ENCODE measurements at regions not wholly inside any gene's neighbourhood (a gene's known extent, or its start where the extent isn't known, plus 50 kb on each side); places are given as distances from the start of the nearest gene placed in this dataset.

- TF ChIP-seq TAF1 (IDR thresholded peaks at IDR 0.05; ENCODE audit: low read depth) (no peak), FOXM1 (IDR thresholded peaks at IDR 0.05; ENCODE audit: borderline replicate concordance, low read depth) (no peak), CEBPB (IDR thresholded peaks at IDR 0.05) (no peak), YY1 (IDR thresholded peaks at IDR 0.05; ENCODE audit: low read depth) (no peak), TEAD4 (IDR thresholded peaks at IDR 0.05) (no peak), RAD21 (IDR thresholded peaks at IDR 0.05; ENCODE audit: low read depth) (no peak)
These were observed 376.3 kb upstream of the ZFP42 start for GRCh38 chr4:187619319-187619718.

- TF ChIP-seq NFIC (IDR thresholded peaks at IDR 0.05) (no peak), TAF1 (IDR thresholded peaks at IDR 0.05; ENCODE audit: low read depth) (no peak), USF1 (IDR thresholded peaks at IDR 0.05) (no peak), RAD21 (IDR thresholded peaks at IDR 0.05; ENCODE audit: low read depth) (no peak), CEBPB (IDR thresholded peaks at IDR 0.05) (no peak), EP300 (IDR thresholded peaks at IDR 0.05; ENCODE audit: borderline replicate concordance) (no peak), TCF12 (IDR thresholded peaks at IDR 0.05; ENCODE audit: low read depth) (no peak), FOXM1 (IDR thresholded peaks at IDR 0.05; ENCODE audit: borderline replicate concordance, low read depth) (no peak), ZBTB7A (IDR thresholded peaks at IDR 0.05; ENCODE audit: low read depth) (no peak), CREB1 (IDR thresholded peaks at IDR 0.05; ENCODE audit: low read depth) (no peak), TEAD4 (IDR thresholded peaks at IDR 0.05) (no peak), EGR1 (IDR thresholded peaks at IDR 0.05) (no peak), MAX (IDR thresholded peaks at IDR 0.05) (no peak), YY1 (IDR thresholded peaks at IDR 0.05; ENCODE audit: low read depth) (no peak), REST (IDR thresholded peaks at IDR 0.05; ENCODE audit: low read depth) (no peak)
These were observed 363.1 kb upstream of the ZFP42 start for GRCh38 chr4:187632260-187632995.

- TF ChIP-seq MAX (IDR thresholded peaks at IDR 0.05) (no peak), FOXM1 (IDR thresholded peaks at IDR 0.05; ENCODE audit: borderline replicate concordance, low read depth) (no peak), REST (IDR thresholded peaks at IDR 0.05; ENCODE audit: low read depth) (no peak), USF1 (IDR thresholded peaks at IDR 0.05) (no peak), EGR1 (IDR thresholded peaks at IDR 0.05) (no peak), YY1 (IDR thresholded peaks at IDR 0.05; ENCODE audit: low read depth) (no peak)
These were observed 362.3 kb upstream of the ZFP42 start for GRCh38 chr4:187633245-187633644.

- TF ChIP-seq ZBTB7A (IDR thresholded peaks at IDR 0.05; ENCODE audit: low read depth), result no peak
- no peak for TF ChIP-seq CREB1 (IDR thresholded peaks at IDR 0.05; ENCODE audit: low read depth)
- no peak for TF ChIP-seq RAD21 (IDR thresholded peaks at IDR 0.05; ENCODE audit: low read depth)
- no peak for TF ChIP-seq NFIC (IDR thresholded peaks at IDR 0.05)
- TF ChIP-seq TCF12 (IDR thresholded peaks at IDR 0.05; ENCODE audit: low read depth), result no peak
- no peak for TF ChIP-seq CEBPB (IDR thresholded peaks at IDR 0.05)
- TF ChIP-seq USF1 (IDR thresholded peaks at IDR 0.05), result no peak
These were observed 338.6 kb upstream of the ZFP42 start for GRCh38 chr4:187656959-187657358.

GRCh38 chr4:187663076-187663475 lies 332.5 kb upstream of the ZFP42 start:
- TF ChIP-seq EGR1 (IDR thresholded peaks at IDR 0.05) (no peak), RAD21 (IDR thresholded peaks at IDR 0.05; ENCODE audit: low read depth) (no peak), NFIC (IDR thresholded peaks at IDR 0.05) (no peak), EP300 (IDR thresholded peaks at IDR 0.05; ENCODE audit: borderline replicate concordance) (no peak), USF1 (IDR thresholded peaks at IDR 0.05) (no peak)

All from Ishikawa (cell line).